ENCODE measurements at regions not wholly inside any gene's neighbourhood (a gene's known extent, or its start where the extent isn't known, plus 50 kb on each side); places are given as distances from the start of the nearest gene placed in this dataset.

DNA sequence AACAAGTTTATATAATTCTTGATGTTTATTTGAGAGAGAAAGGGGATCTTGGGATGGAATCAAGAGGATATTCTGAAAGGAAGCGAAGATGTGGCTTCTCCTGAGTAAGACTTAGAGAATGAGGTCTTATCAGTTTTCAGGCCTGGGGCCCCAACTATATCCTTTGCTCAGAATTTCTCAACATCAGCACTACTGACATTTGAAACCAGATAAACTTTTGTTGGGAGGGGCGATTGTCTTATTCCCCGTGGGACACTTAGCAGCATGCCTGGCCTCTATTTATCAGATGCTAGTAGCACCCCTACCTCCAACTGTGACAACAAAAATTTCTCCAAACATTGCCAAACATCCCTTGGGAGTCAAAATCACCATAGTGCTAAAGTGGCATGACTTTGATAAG lies 567.7 kb downstream of the MAT2B start:
- no peaks in the 10 kb centered on the region for H3K36me3 ChIP-seq (ENCODE audit: control insufficient read depth, insufficient read depth, low read length)
- H3K27me3 ChIP-seq (replicated peaks; ENCODE audit: control insufficient read depth, insufficient read depth, low read length, poor library complexity, severe bottlenecking): no peaks in the 10 kb centered on the region
- H3K27ac ChIP-seq (ENCODE audit: insufficient read depth, low read length, poor library complexity, severe bottlenecking): no peak overlapping the region
- H3K9me3 ChIP-seq (ENCODE audit: control insufficient read depth, low read length): no peaks in the 10 kb centered on the region
- no peaks in the 10 kb centered on the region for H3K4me1 ChIP-seq (ENCODE audit: control insufficient read depth, insufficient read depth, low read length, poor library complexity, severe bottlenecking)
- H3K4me3 ChIP-seq (ENCODE audit: insufficient read depth, low read depth, low read length, poor library complexity, severe bottlenecking): no peak overlapping the region
- no peak for DNase-seq

GRCh38 chr5:164076556-164076955 lies 571.1 kb downstream of the MAT2B start:
- Histone ChIP-seq H3K36me3 (ENCODE audit: control insufficient read depth, insufficient read depth, low read length) (no peaks in the 10 kb centered on the region), H3K4me1 (ENCODE audit: control insufficient read depth, insufficient read depth, low read length, poor library complexity, severe bottlenecking) (no peaks in the 10 kb centered on the region), H3K4me3 (ENCODE audit: insufficient read depth, low read depth, low read length, poor library complexity, severe bottlenecking) (no peak overlapping the region), H3K27ac (ENCODE audit: insufficient read depth, low read length, poor library complexity, severe bottlenecking) (no peak overlapping the region), H3K27me3 (replicated peaks; ENCODE audit: control insufficient read depth, insufficient read depth, low read length, poor library complexity, severe bottlenecking) (no peaks in the 10 kb centered on the region), H3K9me3 (ENCODE audit: control insufficient read depth, low read length) (no peaks in the 10 kb centered on the region)
- DNase-seq: no peak

DNA sequence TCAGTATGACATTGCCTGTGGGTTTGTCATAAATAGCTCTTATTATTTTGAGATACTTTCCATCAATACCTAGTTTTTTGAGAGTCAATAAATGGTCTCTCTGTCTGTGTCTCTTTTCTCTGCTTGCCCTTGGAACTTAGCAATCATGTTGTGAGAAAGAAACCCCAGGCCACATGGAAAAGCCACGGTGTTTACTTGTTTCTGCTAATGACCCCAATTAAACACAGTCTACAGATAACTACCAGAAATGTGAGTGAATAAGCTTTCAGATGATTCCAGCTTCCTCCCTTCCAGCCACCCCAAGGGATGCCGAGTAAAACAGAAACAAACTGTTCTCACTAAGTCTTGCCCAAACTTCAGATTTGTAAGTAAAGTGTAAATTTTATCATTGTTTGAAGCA lies 584.9 kb downstream of the MAT2B start:
- Histone ChIP-seq H3K27me3 (replicated peaks; ENCODE audit: control insufficient read depth, insufficient read depth, low read length, poor library complexity, severe bottlenecking) (no peaks in the 10 kb centered on the region), H3K27ac (ENCODE audit: insufficient read depth, low read length, poor library complexity, severe bottlenecking) (no peak overlapping the region), H3K4me1 (ENCODE audit: control insufficient read depth, insufficient read depth, low read length, poor library complexity, severe bottlenecking) (no peaks in the 10 kb centered on the region), H3K4me3 (ENCODE audit: insufficient read depth, low read depth, low read length, poor library complexity, severe bottlenecking) (no peak overlapping the region), H3K9me3 (ENCODE audit: control insufficient read depth, low read length) (no peaks in the 10 kb centered on the region), H3K36me3 (ENCODE audit: control insufficient read depth, insufficient read depth, low read length) (no peaks in the 10 kb centered on the region)
- DNase-seq: no peak

GRCh38 chr5:164091836-164092235 lies 586.4 kb downstream of the MAT2B start:
- no peak overlapping the region for H3K27ac ChIP-seq (ENCODE audit: insufficient read depth, low read length, poor library complexity, severe bottlenecking)
- H3K36me3 ChIP-seq (ENCODE audit: control insufficient read depth, insufficient read depth, low read length): no peaks in the 10 kb centered on the region
- H3K27me3 ChIP-seq (replicated peaks; ENCODE audit: control insufficient read depth, insufficient read depth, low read length, poor library complexity, severe bottlenecking): no peaks in the 10 kb centered on the region
- H3K4me1 ChIP-seq (ENCODE audit: control insufficient read depth, insufficient read depth, low read length, poor library complexity, severe bottlenecking): no peaks in the 10 kb centered on the region
- no peak for DNase-seq
- no peak overlapping the region for H3K4me3 ChIP-seq (ENCODE audit: insufficient read depth, low read depth, low read length, poor library complexity, severe bottlenecking)
- no peaks in the 10 kb centered on the region for H3K9me3 ChIP-seq (ENCODE audit: control insufficient read depth, low read length)

DNA sequence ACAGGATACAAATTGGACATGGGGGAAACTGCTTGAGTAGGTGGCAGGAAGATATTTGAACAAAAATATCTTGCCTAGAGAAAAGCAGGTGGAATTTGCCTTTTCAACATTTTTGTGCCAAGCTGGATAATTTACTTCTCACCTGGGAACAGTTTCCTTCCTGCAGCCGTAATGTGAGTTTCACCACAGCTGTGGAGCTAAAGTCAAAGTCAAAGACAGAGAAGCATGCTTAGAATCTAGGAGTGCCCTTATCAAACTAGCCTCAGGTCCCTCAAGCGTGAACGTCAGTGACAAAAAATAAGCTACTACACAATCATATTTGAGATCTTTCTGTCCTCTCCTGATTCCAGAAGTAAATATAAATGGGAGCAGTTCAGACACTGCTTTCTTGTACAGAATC lies 588.9 kb downstream of the MAT2B start:
- H3K4me1 ChIP-seq (ENCODE audit: control insufficient read depth, insufficient read depth, low read length, poor library complexity, severe bottlenecking): no peaks in the 10 kb centered on the region
- no peaks in the 10 kb centered on the region for H3K9me3 ChIP-seq (ENCODE audit: control insufficient read depth, low read length)
- H3K36me3 ChIP-seq (ENCODE audit: control insufficient read depth, insufficient read depth, low read length): no peaks in the 10 kb centered on the region
- no peak for DNase-seq
- H3K27ac ChIP-seq (ENCODE audit: insufficient read depth, low read length, poor library complexity, severe bottlenecking): no peak overlapping the region
- no peak overlapping the region for H3K4me3 ChIP-seq (ENCODE audit: insufficient read depth, low read depth, low read length, poor library complexity, severe bottlenecking)
- H3K27me3 ChIP-seq (replicated peaks; ENCODE audit: control insufficient read depth, insufficient read depth, low read length, poor library complexity, severe bottlenecking): no peaks in the 10 kb centered on the region

DNA sequence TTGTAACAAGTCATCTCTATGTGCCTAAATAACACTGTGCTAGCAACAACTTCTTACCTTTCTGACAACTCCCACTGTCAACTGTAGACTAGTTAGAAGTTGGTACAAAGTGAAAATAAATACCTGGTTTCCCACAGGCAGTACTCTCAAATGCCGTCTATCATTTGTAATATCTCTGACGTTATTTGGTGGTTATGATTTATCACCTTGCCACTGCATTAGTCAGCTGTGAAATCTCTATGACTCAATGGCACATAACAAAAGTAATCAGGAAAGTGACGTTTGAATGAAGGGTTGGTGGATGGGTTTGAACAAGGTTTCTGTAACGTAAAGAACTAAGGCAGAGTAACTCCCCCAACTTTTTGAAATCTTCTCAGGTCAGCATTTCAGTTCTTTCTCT lies 592.3 kb downstream of the MAT2B start:
- no peak for DNase-seq
- no peak overlapping the region for H3K4me3 ChIP-seq (ENCODE audit: insufficient read depth, low read depth, low read length, poor library complexity, severe bottlenecking)
- no peak overlapping the region for H3K27ac ChIP-seq (ENCODE audit: insufficient read depth, low read length, poor library complexity, severe bottlenecking)
- H3K9me3 ChIP-seq (ENCODE audit: control insufficient read depth, low read length): no peaks in the 10 kb centered on the region
- H3K4me1 ChIP-seq (ENCODE audit: control insufficient read depth, insufficient read depth, low read length, poor library complexity, severe bottlenecking): no peaks in the 10 kb centered on the region
- no peaks in the 10 kb centered on the region for H3K36me3 ChIP-seq (ENCODE audit: control insufficient read depth, insufficient read depth, low read length)
- H3K27me3 ChIP-seq (replicated peaks; ENCODE audit: control insufficient read depth, insufficient read depth, low read length, poor library complexity, severe bottlenecking): no peaks in the 10 kb centered on the region

- H3K27ac ChIP-seq (ENCODE audit: insufficient read depth, low read length, poor library complexity, severe bottlenecking): no peak overlapping the region
- no peaks in the 10 kb centered on the region for H3K4me1 ChIP-seq (ENCODE audit: control insufficient read depth, insufficient read depth, low read length, poor library complexity, severe bottlenecking)
- H3K4me3 ChIP-seq (ENCODE audit: insufficient read depth, low read depth, low read length, poor library complexity, severe bottlenecking): no peak overlapping the region
- H3K27me3 ChIP-seq (replicated peaks; ENCODE audit: control insufficient read depth, insufficient read depth, low read length, poor library complexity, severe bottlenecking): no peaks in the 10 kb centered on the region
- no peak for DNase-seq
- H3K36me3 ChIP-seq (ENCODE audit: control insufficient read depth, insufficient read depth, low read length): no peaks in the 10 kb centered on the region
- no peaks in the 10 kb centered on the region for H3K9me3 ChIP-seq (ENCODE audit: control insufficient read depth, low read length)
Measured at GRCh38 chr5:164098531-164098930, 593.1 kb downstream of the MAT2B start.

GRCh38 chr5:164098979-164099378 lies 593.6 kb downstream of the MAT2B start:
- no peak overlapping the region for H3K27ac ChIP-seq (ENCODE audit: insufficient read depth, low read length, poor library complexity, severe bottlenecking)
- DNase-seq: no peak
- H3K4me1 ChIP-seq (ENCODE audit: control insufficient read depth, insufficient read depth, low read length, poor library complexity, severe bottlenecking): no peaks in the 10 kb centered on the region
- H3K27me3 ChIP-seq (replicated peaks; ENCODE audit: control insufficient read depth, insufficient read depth, low read length, poor library complexity, severe bottlenecking): no peaks in the 10 kb centered on the region
- no peaks in the 10 kb centered on the region for H3K36me3 ChIP-seq (ENCODE audit: control insufficient read depth, insufficient read depth, low read length)
- no peak overlapping the region for H3K4me3 ChIP-seq (ENCODE audit: insufficient read depth, low read depth, low read length, poor library complexity, severe bottlenecking)
- no peaks in the 10 kb centered on the region for H3K9me3 ChIP-seq (ENCODE audit: control insufficient read depth, low read length)

DNA sequence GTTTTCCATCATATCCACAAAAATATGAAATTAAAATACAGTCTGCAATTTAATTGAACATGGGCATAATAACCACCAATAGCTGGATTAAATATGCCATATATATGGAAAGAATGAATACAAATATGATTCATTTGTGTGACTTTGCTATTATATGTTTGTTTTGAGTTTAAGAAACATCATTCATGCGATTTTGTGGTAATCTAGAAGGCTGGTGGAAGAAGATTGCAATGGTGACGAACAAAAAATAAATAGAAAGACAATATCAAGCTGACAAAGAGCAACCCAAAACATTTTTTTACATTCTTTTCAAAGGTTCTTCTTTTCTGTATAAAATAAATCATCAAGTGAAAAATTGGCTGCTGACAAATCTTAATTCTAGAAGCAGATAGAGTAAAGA lies 610.0 kb downstream of the MAT2B start:
- H3K9me3 ChIP-seq (ENCODE audit: control insufficient read depth, low read length): no peaks in the 10 kb centered on the region
- no peak for DNase-seq
- H3K27ac ChIP-seq (ENCODE audit: insufficient read depth, low read length, poor library complexity, severe bottlenecking): no peak overlapping the region
- no peak overlapping the region for H3K4me3 ChIP-seq (ENCODE audit: insufficient read depth, low read depth, low read length, poor library complexity, severe bottlenecking)
- H3K4me1 ChIP-seq (ENCODE audit: control insufficient read depth, insufficient read depth, low read length, poor library complexity, severe bottlenecking): no peaks in the 10 kb centered on the region
- no peaks in the 10 kb centered on the region for H3K36me3 ChIP-seq (ENCODE audit: control insufficient read depth, insufficient read depth, low read length)
- H3K27me3 ChIP-seq (replicated peaks; ENCODE audit: control insufficient read depth, insufficient read depth, low read length, poor library complexity, severe bottlenecking): no peaks in the 10 kb centered on the region

DNA sequence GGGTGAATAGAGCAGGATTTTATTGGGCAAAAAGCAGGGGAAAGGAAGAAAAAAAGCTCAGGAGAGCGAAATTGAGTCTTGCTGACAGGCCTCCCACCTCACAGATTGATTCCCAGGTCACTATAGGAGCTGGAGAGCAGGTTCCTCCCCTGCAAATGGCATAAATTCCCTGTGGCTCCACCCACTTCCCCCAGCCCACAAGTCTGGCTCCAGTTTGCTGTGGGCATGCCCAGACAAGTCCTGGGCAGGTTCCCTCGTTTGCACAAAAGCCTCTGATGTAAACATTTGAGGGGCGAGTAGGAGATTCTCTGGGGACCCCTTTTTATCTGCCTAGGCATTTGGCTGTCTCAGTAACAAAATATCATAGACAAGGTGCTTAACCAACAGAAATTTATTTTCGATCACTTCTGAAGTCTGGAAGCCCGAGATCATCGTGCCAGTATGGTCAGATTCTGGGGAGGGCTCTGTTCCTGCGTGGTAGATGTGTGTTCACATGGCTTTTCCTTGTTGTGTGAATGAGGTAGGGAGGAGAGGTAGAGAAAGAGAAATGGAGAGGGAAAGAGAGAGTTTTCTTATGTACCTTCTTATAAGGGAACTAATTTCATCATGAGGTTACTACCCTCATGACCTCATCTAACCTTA lies 614.5 kb downstream of the MAT2B start:
- no peaks in the 10 kb centered on the region for H3K4me1 ChIP-seq (ENCODE audit: control insufficient read depth, insufficient read depth, low read length, poor library complexity, severe bottlenecking)
- no peaks in the 10 kb centered on the region for H3K36me3 ChIP-seq (ENCODE audit: control insufficient read depth, insufficient read depth, low read length)
- no peaks in the 10 kb centered on the region for H3K27me3 ChIP-seq (replicated peaks; ENCODE audit: control insufficient read depth, insufficient read depth, low read length, poor library complexity, severe bottlenecking)
- no peak overlapping the region for H3K4me3 ChIP-seq (ENCODE audit: insufficient read depth, low read depth, low read length, poor library complexity, severe bottlenecking)
- no peak for DNase-seq
- no peaks in the 10 kb centered on the region for H3K9me3 ChIP-seq (ENCODE audit: control insufficient read depth, low read length)
- H3K27ac ChIP-seq (ENCODE audit: insufficient read depth, low read length, poor library complexity, severe bottlenecking): no peak overlapping the region

Data from effector memory CD4-positive, alpha-beta T cell (primary cell).